Esophagus muscularis mucosa (tissue), 4 donors: ENCODE measurements at regions not wholly inside any gene's neighbourhood (a gene's known extent, or its start where the extent isn't known, plus 50 kb on each side); places are given as distances from the start of the nearest gene placed in this dataset.

Source experiments
- DNase-seq: peaks from one replicate; pipeline ENCODE4 v3.0.0-alpha.2; 2017; ENCODE audit errors: extremely low spot score
- H3K27ac ChIP-seq, 4 donors: fragments of 200-600 bp; sonication (generic); replicated peaks in 1 of 4; 1 replicate in 3 of 4; 2 replicates in 1 of 4; pipeline ENCODE4 v1.5.1; 2016 to 2019; ENCODE audit warnings: mild to moderate bottlenecking in 1 of 4
- H3K27me3 ChIP-seq, 4 donors: fragments of 200-600 bp; sonication (generic); one replicate each; pipeline versions ENCODE4 v1.5.1 to v1.6.0; 2016 to 2019
- H3K36me3 ChIP-seq, 4 donors: fragments of 200-600 bp; sonication (generic); one replicate each; pipeline ENCODE4 v1.5.1; 2016 to 2019
- H3K4me1 ChIP-seq, 4 donors: fragments of 200-600 bp; sonication (generic); one replicate each; pipeline ENCODE4 v1.5.1; 2016 to 2019
- H3K4me3 ChIP-seq, 4 donors: fragments of 200-600 bp; sonication (generic); 1 replicate in 2 of 4; 2 replicates in 2 of 4; pipeline ENCODE4 v1.5.1; 2016 to 2019; ENCODE audit warnings: mild to moderate bottlenecking in 4 of 4, moderate library complexity in 1 of 4
- H3K9me3 ChIP-seq, 4 donors: fragments of 200-600 bp; sonication (generic); 1 replicate in 3 of 4; 2 replicates in 1 of 4; pipeline ENCODE4 v1.5.1; 2016 to 2019
- CTCF ChIP-seq, 3 experiments: fragments of 200-600 bp in 2 of 3; fragments of 450-650 bp in 1 of 3; sonication (generic) in 2 of 3; IDR thresholded peaks; one replicate each; pipeline ENCODE4 v1.5.1; 2017 to 2019; ENCODE audit warnings: antibody characterized with exemption in 3 of 3, mild to moderate bottlenecking in 2 of 3, moderate library complexity in 1 of 3
- EP300 ChIP-seq: sonication (generic); formaldehyde crosslinking; IDR thresholded peaks from one replicate; pipeline ENCODE4 v1.6.1; 2017; ENCODE audit warnings: antibody characterized with exemption
- POLR2A ChIP-seq: fragments of 450-650 bp; IDR thresholded peaks from one replicate; pipeline ENCODE4 v1.6.1; 2017; ENCODE audit warnings: antibody characterized with exemption, moderate library complexity, mild to moderate bottlenecking, low read depth
- POLR2AphosphoS5 ChIP-seq, 2 donors: sonication (generic); formaldehyde crosslinking; IDR thresholded peaks; one replicate each; pipeline ENCODE4 v1.6.1; 2017; ENCODE audit warnings: antibody characterized with exemption in 2 of 2
- WGBS: methylation state at CpG from one replicate; pipeline ENCODE4 v1.1.5; 2018; 5-methylcytosine and 5-hydroxymethylcytosine counted together
- intact Hi-C: fragments of 100-400 bp; cut with DNase I; formaldehyde crosslinking; loops from one replicate; pipeline ENCODE4 v1.15.1; 2023

DNA sequence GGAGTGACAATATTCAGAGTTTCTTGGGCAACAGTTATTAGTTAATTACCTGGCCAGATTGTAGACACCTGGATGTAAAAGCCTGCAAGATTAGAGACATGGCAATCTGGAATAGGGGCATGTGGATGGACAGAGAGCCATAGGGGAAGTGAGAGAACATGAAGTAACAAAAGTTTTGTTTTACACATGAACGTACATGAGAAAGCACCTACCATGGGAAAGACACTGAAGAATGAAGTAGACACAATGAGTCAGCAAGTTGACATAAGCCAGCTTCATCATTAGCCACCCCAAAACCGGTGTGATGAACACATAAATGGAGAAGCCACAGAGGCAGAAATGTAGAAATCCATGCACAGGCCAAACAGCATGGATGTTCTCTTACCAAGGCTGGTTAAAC, 462.1 kb upstream of the C1orf87 start:
- Histone ChIP-seq H3K9me3 (peaks cover 0 to 14% (median 10%) of the 10 kb centered on the region in 4 donors), H3K36me3 (no peaks in the 10 kb centered on the region), H3K4me3 (no peak overlapping the region), H3K4me1 (no peaks in the 10 kb centered on the region), H3K27me3 (no peaks in the 10 kb centered on the region), H3K27ac (no peak overlapping the region)
- no peak for DNase-seq
- intact Hi-C loops = no loop called here
- TF ChIP-seq CTCF (IDR thresholded peaks at IDR 0.05) (no peak), POLR2AphosphoS5 (IDR thresholded peaks at IDR 0.05) (no peak), POLR2A (no peak), EP300 (no peak)
- 81% methylated on average over 2 of the region's 2 CpGs for WGBS

DNA sequence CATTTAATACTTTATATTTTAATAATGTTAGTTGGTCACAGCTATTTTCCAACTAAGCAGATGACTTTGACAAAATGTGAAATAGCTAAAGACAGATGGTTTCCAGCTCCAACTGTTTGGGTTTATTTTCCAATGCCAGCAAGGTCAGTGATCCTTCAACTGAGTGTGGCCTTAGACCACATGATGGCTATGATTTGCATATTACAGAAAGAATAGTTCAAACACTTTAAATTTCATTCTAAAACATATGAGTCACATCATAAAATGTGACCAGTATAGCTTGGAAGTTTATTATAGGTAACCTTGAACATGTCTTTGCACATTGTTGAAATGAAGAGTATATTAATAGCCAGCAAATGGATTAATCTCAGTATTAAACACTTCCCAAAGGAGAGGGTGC, 454.0 kb upstream of the C1orf87 start:
- no peak for TF ChIP-seq POLR2A
- TF ChIP-seq EP300 = no peak
- TF ChIP-seq CTCF (IDR thresholded peaks at IDR 0.05) = no peak
- TF ChIP-seq POLR2AphosphoS5 (IDR thresholded peaks at IDR 0.05) = no peak
- Histone ChIP-seq H3K9me3 (no peaks in the 10 kb centered on the region), H3K4me1 (peaks cover 0 to 6% (median 0%) of the 10 kb centered on the region in 4 donors), H3K4me3 (no peak overlapping the region), H3K27ac (no peak overlapping the region), H3K27me3 (no peaks in the 10 kb centered on the region), H3K36me3 (no peaks in the 10 kb centered on the region)
- intact Hi-C loops = no loop called here
- no peak for DNase-seq

DNA sequence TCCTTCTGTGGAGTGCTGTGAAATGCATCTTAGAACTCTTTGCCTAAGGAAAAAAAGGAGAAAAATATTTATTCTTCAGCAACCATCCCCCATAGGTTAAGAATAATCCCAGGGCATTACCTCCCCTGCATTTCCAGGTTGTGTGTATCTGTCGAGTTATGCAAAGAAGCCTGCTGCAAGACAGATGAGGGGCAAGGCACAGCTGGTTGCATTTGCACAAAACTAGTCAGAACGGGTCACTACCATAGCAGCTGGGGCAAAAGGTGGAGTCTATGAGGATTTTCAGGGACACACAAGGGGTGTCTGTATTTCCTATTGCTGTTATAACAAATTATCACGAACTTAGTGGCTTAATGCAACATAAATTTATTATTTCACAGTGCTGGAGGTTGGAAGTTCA, 443.4 kb upstream of the C1orf87 start:
- TF ChIP-seq POLR2AphosphoS5 (IDR thresholded peaks at IDR 0.05) (no peak), POLR2A (no peak), CTCF (IDR thresholded peaks at IDR 0.05) (no peak), EP300 (no peak)
- no peak overlapping the region for H3K27ac ChIP-seq
- intact Hi-C loops = no loop called here

DNA sequence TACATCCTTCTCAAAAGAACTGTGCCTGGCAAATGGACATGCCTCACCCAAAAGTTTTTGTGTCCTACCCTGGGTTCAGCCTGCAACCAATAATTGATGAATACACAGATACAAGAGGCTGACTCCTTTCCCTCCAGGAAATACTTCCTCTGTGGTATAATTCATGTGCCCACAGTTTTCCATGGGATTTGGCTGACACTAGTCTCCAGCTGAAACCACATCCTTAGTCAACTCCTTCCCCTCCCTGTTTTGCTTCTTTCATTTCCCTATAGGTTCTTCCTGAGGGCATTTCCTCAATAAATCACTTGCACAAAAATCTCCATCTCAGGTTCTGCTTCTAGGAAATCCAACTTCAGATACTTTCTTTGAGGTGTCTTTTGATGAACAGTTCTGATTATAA, 436.6 kb upstream of the C1orf87 start:
- no peak for DNase-seq
- H3K9me3 ChIP-seq = no peaks in the 10 kb centered on the region
- intact Hi-C loops = no loop called here
- no peaks in the 10 kb centered on the region for H3K36me3 ChIP-seq
- H3K4me3 ChIP-seq = no peak overlapping the region
- no peak overlapping the region for H3K27ac ChIP-seq
- no peaks in the 10 kb centered on the region for H3K4me1 ChIP-seq
- no peaks in the 10 kb centered on the region for H3K27me3 ChIP-seq
- TF ChIP-seq POLR2A (no peak), EP300 (no peak)

More for the DNA sequence above, 443.4 kb upstream of the C1orf87 start:
- no peak for DNase-seq
- no peaks in the 10 kb centered on the region for H3K36me3 ChIP-seq
- H3K4me3 ChIP-seq = no peak overlapping the region
- no peaks in the 10 kb centered on the region for H3K27me3 ChIP-seq
- H3K4me1 ChIP-seq = no peaks in the 10 kb centered on the region
- 80% methylated on average over 3 of the region's 3 CpGs for WGBS
- no peaks in the 10 kb centered on the region for H3K9me3 ChIP-seq

GRCh38 chr1:60504206-60504840, 430.8 kb upstream of the C1orf87 start:
- no peak for TF ChIP-seq CTCF (IDR thresholded peaks at IDR 0.05)
- TF ChIP-seq POLR2AphosphoS5 (IDR thresholded peaks at IDR 0.05) = no peak
- no peak for TF ChIP-seq POLR2A
- TF ChIP-seq EP300 = no peak
- Histone ChIP-seq H3K36me3 (no peaks in the 10 kb centered on the region), H3K9me3 (peaks cover 0 to 4% (median 0%) of the 10 kb centered on the region in 4 donors), H3K27me3 (no peaks in the 10 kb centered on the region), H3K27ac (no peak overlapping the region), H3K4me3 (no peak overlapping the region), H3K4me1 (no peaks in the 10 kb centered on the region)
- intact Hi-C loops = no loop called here
- 60% methylated on average over 3 of the region's 3 CpGs for WGBS
- DNase-seq = no peak
